Breast epithelium (tissue), 4 donors: ENCODE measurements at regions not wholly inside any gene's neighbourhood (a gene's known extent, or its start where the extent isn't known, plus 50 kb on each side); places are given as distances from the start of the nearest gene placed in this dataset.

Experiments used
- DNase-seq, 2 donors: peaks; one replicate each; pipeline ENCODE4 v3.0.0-alpha.2; 2019; ENCODE audit warnings: low spot score in 2 of 2
- H3K27ac ChIP-seq, 2 donors: fragments of 200-600 bp; sonication (generic) in 1 of 2; one replicate each; pipeline ENCODE4 v1.5.1; 2016 to 2019; ENCODE audit warnings: mild to moderate bottlenecking in 1 of 2
- H3K27me3 ChIP-seq, 2 donors: fragments of 200-600 bp; sonication (generic) in 1 of 2; one replicate each; pipeline versions ENCODE4 v1.5.1 to v1.6.0; 2017 to 2019; ENCODE audit warnings: control low read depth in 1 of 2, mild to moderate bottlenecking in 1 of 2
- H3K36me3 ChIP-seq: fragments of 200-600 bp; one replicate; pipeline ENCODE4 v1.5.1; 2019
- H3K4me1 ChIP-seq, 2 donors: fragments of 200-600 bp; sonication (generic); one replicate each; pipeline ENCODE4 v1.5.1; 2016 to 2019; ENCODE audit warnings: control low read depth in 1 of 2
- H3K4me3 ChIP-seq, 3 donors: fragments of 200-600 bp; sonication (generic); 1 replicate in 2 of 3; 2 replicates in 1 of 3; pipeline ENCODE4 v1.5.1; 2016 to 2019; ENCODE audit warnings: mild to moderate bottlenecking in 3 of 3, moderate library complexity in 2 of 3
- H3K9me3 ChIP-seq, 2 donors: fragments of 200-600 bp; sonication (generic) in 1 of 2; one replicate each; pipeline ENCODE4 v1.5.1; 2016 to 2019; ENCODE audit warnings: control low read depth in 1 of 2
- POLR2A ChIP-seq: fragments of 450-650 bp; IDR thresholded peaks from one replicate; pipeline ENCODE4 v1.6.1; 2016; ENCODE audit warnings: antibody characterized with exemption, mild to moderate bottlenecking, moderate library complexity
- POLR2AphosphoS5 ChIP-seq, 3 donors: sonication (generic); formaldehyde crosslinking; IDR thresholded peaks; one replicate each; pipeline ENCODE4 v1.6.1; 2017; ENCODE audit warnings: antibody characterized with exemption in 3 of 3
- intact Hi-C: fragments of 100-400 bp; cut with DNase I; formaldehyde crosslinking; loops from one replicate; pipeline ENCODE4 v1.15.1; 2023; ENCODE audit warnings: low total_unique reads
- TF ChIP-seq, protein P1 (sequence below), 3 donors: fragments of 450-650 bp; IDR thresholded peaks; one replicate each; pipeline ENCODE4 v1.5.1; 2016 to 2017; ENCODE audit warnings: antibody characterized with exemption in 3 of 3, mild to moderate bottlenecking in 3 of 3, moderate library complexity in 3 of 3

DNA sequence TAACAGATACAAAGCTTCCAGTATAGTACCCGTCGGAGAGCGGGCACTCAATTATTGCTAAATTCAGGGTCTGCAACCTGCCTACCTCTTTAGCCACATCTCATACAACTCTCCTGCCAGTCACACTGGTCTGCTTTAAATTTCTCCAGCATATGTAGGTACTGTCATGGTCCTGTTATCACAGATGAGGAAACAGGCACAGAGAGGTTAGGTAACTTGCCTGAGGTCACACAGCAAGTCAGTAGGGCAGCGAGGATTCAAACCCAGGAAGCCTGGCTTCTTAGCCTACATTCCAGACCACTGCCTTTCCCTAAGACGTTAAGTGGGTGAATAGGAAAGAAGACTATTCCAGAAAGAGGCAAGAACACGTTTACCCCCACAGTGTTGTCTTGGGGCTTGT lies 186.0 kb upstream of the NFIB start:
- H3K4me1 ChIP-seq = no peaks in the 10 kb centered on the region
- intact Hi-C loops = no loop called here
- no peak overlapping the region for H3K4me3 ChIP-seq
- DNase-seq = no peak
- H3K9me3 ChIP-seq = no peaks in the 10 kb centered on the region
- no peaks in the 10 kb centered on the region for H3K36me3 ChIP-seq
- no peaks in the 10 kb centered on the region for H3K27me3 ChIP-seq
- TF ChIP-seq POLR2AphosphoS5 (IDR thresholded peaks at IDR 0.05) = no peak
- TF ChIP-seq, protein P1, sequence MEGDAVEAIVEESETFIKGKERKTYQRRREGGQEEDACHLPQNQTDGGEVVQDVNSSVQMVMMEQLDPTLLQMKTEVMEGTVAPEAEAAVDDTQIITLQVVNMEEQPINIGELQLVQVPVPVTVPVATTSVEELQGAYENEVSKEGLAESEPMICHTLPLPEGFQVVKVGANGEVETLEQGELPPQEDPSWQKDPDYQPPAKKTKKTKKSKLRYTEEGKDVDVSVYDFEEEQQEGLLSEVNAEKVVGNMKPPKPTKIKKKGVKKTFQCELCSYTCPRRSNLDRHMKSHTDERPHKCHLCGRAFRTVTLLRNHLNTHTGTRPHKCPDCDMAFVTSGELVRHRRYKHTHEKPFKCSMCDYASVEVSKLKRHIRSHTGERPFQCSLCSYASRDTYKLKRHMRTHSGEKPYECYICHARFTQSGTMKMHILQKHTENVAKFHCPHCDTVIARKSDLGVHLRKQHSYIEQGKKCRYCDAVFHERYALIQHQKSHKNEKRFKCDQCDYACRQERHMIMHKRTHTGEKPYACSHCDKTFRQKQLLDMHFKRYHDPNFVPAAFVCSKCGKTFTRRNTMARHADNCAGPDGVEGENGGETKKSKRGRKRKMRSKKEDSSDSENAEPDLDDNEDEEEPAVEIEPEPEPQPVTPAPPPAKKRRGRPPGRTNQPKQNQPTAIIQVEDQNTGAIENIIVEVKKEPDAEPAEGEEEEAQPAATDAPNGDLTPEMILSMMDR (IDR thresholded peaks at IDR 0.05) = no peak
- TF ChIP-seq POLR2A = no peak
- H3K27ac ChIP-seq = no peak overlapping the region

DNA sequence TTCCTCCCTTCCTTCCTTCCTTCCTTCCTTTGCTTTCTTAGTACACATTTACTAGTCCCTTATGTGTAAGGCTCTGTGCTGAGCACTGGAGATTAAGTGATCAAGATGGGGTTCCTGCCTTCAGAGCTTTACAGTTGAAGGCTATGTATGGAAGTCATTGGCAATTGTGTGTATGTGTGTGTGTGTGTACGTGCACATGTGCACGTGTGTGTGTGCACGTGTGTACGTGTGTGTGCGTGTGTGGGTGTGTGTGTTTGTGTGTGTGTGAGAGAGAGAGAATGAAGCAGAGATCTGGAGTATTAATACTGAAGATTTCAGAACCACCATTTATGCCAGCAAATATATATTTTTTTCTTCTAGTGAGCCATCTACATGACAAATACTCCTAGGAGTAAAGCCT lies 184.9 kb upstream of the NFIB start:
- intact Hi-C loops = no loop called here
- DNase-seq = no peak
- H3K36me3 ChIP-seq = no peaks in the 10 kb centered on the region

DNA sequence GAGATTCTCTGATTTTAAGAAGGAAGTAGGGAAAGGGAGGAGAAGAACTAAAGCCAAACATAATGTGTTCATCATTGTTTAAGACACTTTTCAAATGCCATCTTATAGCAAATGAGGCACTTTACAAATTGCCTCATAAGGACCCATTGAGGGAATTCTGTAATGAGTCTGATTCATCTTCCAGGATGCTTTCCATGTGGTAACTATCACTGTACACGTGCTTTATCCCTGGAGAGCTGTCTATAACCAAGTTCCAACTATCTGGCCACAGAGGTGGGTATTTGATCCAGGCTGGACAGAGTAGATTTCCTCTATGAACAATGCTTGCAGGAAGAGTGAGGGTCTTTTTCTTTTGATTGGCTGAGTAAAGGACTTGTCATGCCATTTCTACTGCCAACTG lies 183.5 kb upstream of the NFIB start:
- TF ChIP-seq POLR2A = no peak
- TF ChIP-seq POLR2AphosphoS5 (IDR thresholded peaks at IDR 0.05) = no peak
- TF ChIP-seq, protein P1 (IDR thresholded peaks at IDR 0.05) = no peak
- Histone ChIP-seq H3K4me1 (no peaks in the 10 kb centered on the region), H3K9me3 (no peaks in the 10 kb centered on the region), H3K4me3 (no peak overlapping the region), H3K27me3 (no peaks in the 10 kb centered on the region), H3K27ac (no peak overlapping the region), H3K36me3 (no peaks in the 10 kb centered on the region)
- DNase-seq = no peak
- intact Hi-C loops = no loop called here

More for the DNA sequence above, 184.9 kb upstream of the NFIB start:
- Histone ChIP-seq H3K4me3 (no peak overlapping the region), H3K4me1 (no peaks in the 10 kb centered on the region), H3K27me3 (no peaks in the 10 kb centered on the region), H3K27ac (no peak overlapping the region), H3K9me3 (no peaks in the 10 kb centered on the region)
- TF ChIP-seq, protein P1 (IDR thresholded peaks at IDR 0.05) = no peak
- TF ChIP-seq POLR2A (no peak), POLR2AphosphoS5 (IDR thresholded peaks at IDR 0.05) (no peak)

DNA sequence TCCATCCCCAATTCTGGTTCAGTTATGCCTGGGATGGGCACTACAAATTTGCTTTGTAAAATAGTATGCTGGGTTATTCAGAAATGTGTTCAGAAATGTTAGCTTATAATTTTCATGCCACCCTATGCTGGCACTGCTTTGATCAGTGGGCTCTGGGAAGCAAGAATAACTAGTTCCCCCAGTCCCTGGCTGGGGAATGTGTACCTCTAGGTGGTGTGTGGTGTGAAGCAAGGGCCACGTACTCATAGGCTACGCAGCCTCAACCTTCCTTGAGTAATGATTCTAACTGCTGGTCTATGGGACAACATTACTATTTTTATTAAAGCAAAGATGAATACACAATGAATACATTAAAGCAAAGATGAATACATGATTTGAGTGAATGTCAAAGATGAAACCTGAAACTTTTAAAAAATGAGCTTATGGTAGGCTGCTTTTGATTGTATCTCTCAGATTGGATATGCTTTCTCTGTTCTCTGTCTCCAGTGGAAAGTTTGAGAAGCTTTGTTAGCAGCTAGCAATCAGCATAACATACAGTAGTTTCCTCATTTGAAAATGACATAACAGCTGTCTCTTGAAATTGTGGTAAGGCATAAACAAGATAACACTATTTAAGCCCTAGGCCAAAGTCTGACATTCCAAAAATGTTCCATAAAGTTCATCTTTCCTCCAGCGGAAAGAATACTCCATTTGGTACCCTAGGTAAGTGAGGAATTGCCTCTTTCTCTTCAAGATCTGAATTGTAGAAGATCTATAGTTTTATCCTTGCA lies 174.7 kb upstream of the NFIB start:
- H3K4me1 ChIP-seq = no peaks in the 10 kb centered on the region
- intact Hi-C loops = no loop called here
- H3K27me3 ChIP-seq = no peaks in the 10 kb centered on the region
- DNase-seq = no peak
- TF ChIP-seq POLR2AphosphoS5 (IDR thresholded peaks at IDR 0.05) = no peak
- TF ChIP-seq, protein P1 (IDR thresholded peaks at IDR 0.05) = no peak
- TF ChIP-seq POLR2A = no peak
- H3K27ac ChIP-seq = no peak overlapping the region
- no peaks in the 10 kb centered on the region for H3K36me3 ChIP-seq
- no peaks in the 10 kb centered on the region for H3K9me3 ChIP-seq
- no peak overlapping the region for H3K4me3 ChIP-seq

DNA sequence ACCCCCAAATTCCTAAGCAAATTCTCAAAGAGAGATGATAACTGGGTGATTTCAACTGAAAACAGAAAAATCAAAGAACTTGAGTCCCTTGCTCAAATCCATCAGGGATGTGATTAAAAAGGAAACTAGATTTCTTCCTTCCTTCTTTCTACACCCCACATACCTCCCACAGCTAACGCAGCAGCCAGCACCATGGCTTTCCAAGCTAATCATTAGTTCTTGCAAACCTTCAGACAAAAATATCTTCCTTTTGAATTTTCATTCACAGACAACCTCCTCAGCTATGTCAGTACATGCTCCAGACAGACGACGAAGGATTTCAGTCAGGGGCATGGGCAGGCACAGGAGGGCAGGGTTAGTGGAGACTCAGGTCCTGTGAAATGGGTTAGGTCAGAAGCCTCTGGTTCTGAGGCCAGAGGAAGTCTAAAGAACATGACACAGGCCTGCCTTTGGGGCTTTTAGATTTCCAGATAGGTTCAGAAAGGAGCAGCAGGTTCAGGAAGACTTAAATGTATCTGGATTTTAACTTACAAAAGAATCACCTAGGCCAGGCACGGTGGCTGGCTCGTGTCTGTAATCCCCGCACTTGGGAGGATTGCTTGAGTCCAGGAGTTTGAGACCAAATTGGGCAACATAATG lies 173.7 kb upstream of the NFIB start:
- no peaks in the 10 kb centered on the region for H3K9me3 ChIP-seq
- no peak overlapping the region for H3K4me3 ChIP-seq
- H3K27ac ChIP-seq = no peak overlapping the region
- no peaks in the 10 kb centered on the region for H3K36me3 ChIP-seq
- intact Hi-C loops = no loop called here
- no peaks in the 10 kb centered on the region for H3K4me1 ChIP-seq
- no peak for DNase-seq
- no peaks in the 10 kb centered on the region for H3K27me3 ChIP-seq
- TF ChIP-seq, protein P1 (IDR thresholded peaks at IDR 0.05) = no peak
- TF ChIP-seq POLR2A (no peak), POLR2AphosphoS5 (IDR thresholded peaks at IDR 0.05) (no peak)
